ENCODE measurements at regions not wholly inside any gene's neighbourhood (a gene's known extent, or its start where the extent isn't known, plus 50 kb on each side); places are given as distances from the start of the nearest gene placed in this dataset.

GRCh38 chr3:72165317-72165716 lies 380.4 kb upstream of the PROK2 start:
- Histone ChIP-seq H4K20me1 (ENCODE audit: insufficient read depth, low read length) (no peaks in the 10 kb centered on the region), H3K9me2 (replicated peaks; ENCODE audit: insufficient read depth, low read length) (no peaks in the 10 kb centered on the region), H3K27ac (ENCODE audit: low read length) (no peak overlapping the region), H2AFZ (ENCODE audit: low read length) (no peak overlapping the region), H3K4me3 (ENCODE audit: low read length) (no peak overlapping the region), H3K36me3 (replicated peaks; ENCODE audit: insufficient read depth, low read length) (no peaks in the 10 kb centered on the region), H3K4me1 (ENCODE audit: low read length) (peaks cover 31% of the 10 kb centered on the region), H3F3A (ENCODE audit: insufficient read depth, low read length) (peaks cover 19% of the 10 kb centered on the region), H3K79me2 (ENCODE audit: low read length) (no peaks in the 10 kb centered on the region), H3K9me3 (replicated peaks; ENCODE audit: insufficient read depth, low read length) (no peaks in the 10 kb centered on the region), H3K4me2 (ENCODE audit: low read depth, low read length) (no peak overlapping the region; the same call in 1 of the 2 replicates), H3K9ac (ENCODE audit: low read length) (no peak overlapping the region), H3K27me3 (replicated peaks; ENCODE audit: insufficient read depth, low read length) (no peaks in the 10 kb centered on the region)
- DNase-seq, result no peak
- no peak for TF ChIP-seq EZH2phosphoT487 (IDR thresholded peaks at IDR 0.05; ENCODE audit: low read length)
- TF ChIP-seq CTCF (IDR thresholded peaks at IDR 0.05; ENCODE audit: low read length), result no peak
- no peak for TF ChIP-seq EZH2 (optimal IDR thresholded peaks at IDR 0.05; ENCODE audit: low read depth, low read length)

- Histone ChIP-seq H3K9ac (ENCODE audit: low read length) (peak overlapping the region; percentile 11; the same call in 1 of the 2 replicates), H3K4me1 (ENCODE audit: low read length) (peaks cover 31% of the 10 kb centered on the region), H3K9me3 (replicated peaks; ENCODE audit: insufficient read depth, low read length) (no peaks in the 10 kb centered on the region), H3K4me2 (ENCODE audit: low read depth, low read length) (peak overlapping the region; percentile 39; the same call in 1 of the 2 replicates), H3K4me3 (ENCODE audit: low read length) (no peak overlapping the region), H2AFZ (ENCODE audit: low read length) (0 out of 2 replicates have a peak overlapping the region, but pooled peaks have one; percentile 14), H3K36me3 (replicated peaks; ENCODE audit: insufficient read depth, low read length) (no peaks in the 10 kb centered on the region), H4K20me1 (ENCODE audit: insufficient read depth, low read length) (no peaks in the 10 kb centered on the region), H3K27me3 (replicated peaks; ENCODE audit: insufficient read depth, low read length) (no peaks in the 10 kb centered on the region), H3K9me2 (replicated peaks; ENCODE audit: insufficient read depth, low read length) (no peaks in the 10 kb centered on the region), H3K79me2 (ENCODE audit: low read length) (no peaks in the 10 kb centered on the region), H3F3A (ENCODE audit: insufficient read depth, low read length) (peaks cover 19% of the 10 kb centered on the region), H3K27ac (ENCODE audit: low read length) (peak overlapping the region; percentile 75; the same call in 1 of the 2 replicates)
- DNase-seq, result no peak
- TF ChIP-seq CTCF (IDR thresholded peaks at IDR 0.05; ENCODE audit: low read length) (no peak), EZH2phosphoT487 (IDR thresholded peaks at IDR 0.05; ENCODE audit: low read length) (no peak), EZH2 (optimal IDR thresholded peaks at IDR 0.05; ENCODE audit: low read depth, low read length) (no peak)
Observed at GRCh38 chr3:72164635-72164978, 379.7 kb upstream of the PROK2 start.

GRCh38 chr3:72163809-72164634 lies 379.1 kb upstream of the PROK2 start:
- Histone ChIP-seq H3K9me3 (replicated peaks; ENCODE audit: insufficient read depth, low read length) (no peaks in the 10 kb centered on the region), H3K9ac (ENCODE audit: low read length) (peak overlapping the region; percentile 11; the same call in 1 of the 2 replicates), H3K4me1 (ENCODE audit: low read length) (peaks cover 31% of the 10 kb centered on the region), H3K27me3 (replicated peaks; ENCODE audit: insufficient read depth, low read length) (no peaks in the 10 kb centered on the region), H2AFZ (ENCODE audit: low read length) (peak overlapping the region; percentile 14; the same call in 1 of the 2 replicates), H3F3A (ENCODE audit: insufficient read depth, low read length) (peaks cover 19% of the 10 kb centered on the region), H3K27ac (ENCODE audit: low read length) (peak overlapping the region; percentile 75), H3K9me2 (replicated peaks; ENCODE audit: insufficient read depth, low read length) (no peaks in the 10 kb centered on the region), H3K4me2 (ENCODE audit: low read depth, low read length) (peak overlapping the region; percentile 39), H3K4me3 (ENCODE audit: low read length) (0 out of 2 replicates have a peak overlapping the region, but pooled peaks have one; percentile 7), H3K79me2 (ENCODE audit: low read length) (no peaks in the 10 kb centered on the region), H4K20me1 (ENCODE audit: insufficient read depth, low read length) (no peaks in the 10 kb centered on the region), H3K36me3 (replicated peaks; ENCODE audit: insufficient read depth, low read length) (no peaks in the 10 kb centered on the region)
- peak; percentile 90 for DNase-seq
- no peak for TF ChIP-seq EZH2 (optimal IDR thresholded peaks at IDR 0.05; ENCODE audit: low read depth, low read length)
